Left ventricle myocardium inferior (tissue), 1 donor: ENCODE measurements at regions not wholly inside any gene's neighbourhood (a gene's known extent, or its start where the extent isn't known, plus 50 kb on each side); places are given as distances from the start of the nearest gene placed in this dataset.

ENCODE experiments used
- DNase-seq: peaks from one replicate; pipeline ENCODE4 v3.0.0-alpha.2; 2020
- H3K27ac ChIP-seq: fragments of 200-600 bp; replicated peaks from 2 replicates; pipeline ENCODE4 v1.8.0; 2021
- H3K27me3 ChIP-seq: fragments of 200-600 bp; 2 replicates; pipeline ENCODE4 v1.8.0; 2021; ENCODE audit warnings: low read depth
- H3K36me3 ChIP-seq: fragments of 200-600 bp; 2 replicates; pipeline ENCODE4 v1.8.0; 2021
- H3K4me1 ChIP-seq: fragments of 200-600 bp; 2 replicates; pipeline ENCODE4 v1.8.0; 2021
- H3K4me3 ChIP-seq: fragments of 200-600 bp; 2 replicates; pipeline ENCODE4 v1.8.0; 2021; ENCODE audit warnings: mild to moderate bottlenecking, moderate library complexity
- H3K9me3 ChIP-seq: fragments of 200-600 bp; replicated peaks from 2 replicates; pipeline ENCODE4 v1.8.0; 2021
- intact Hi-C: fragments of 100-400 bp; cut with micrococcal nuclease; formaldehyde crosslinking; loops from one replicate; pipeline ENCODE4 v1.11.0; 2022
- TF ChIP-seq, protein P1 (sequence below): fragments of 200-600 bp; IDR thresholded peaks from 2 replicates; pipeline ENCODE4 v1.8.0; 2021; ENCODE audit warnings: antibody characterized with exemption, mild to moderate bottlenecking, borderline replicate concordance
- donor health status: DM: no; HTN: yes; CAD: no; lungs with severe emphysema.

DNA sequence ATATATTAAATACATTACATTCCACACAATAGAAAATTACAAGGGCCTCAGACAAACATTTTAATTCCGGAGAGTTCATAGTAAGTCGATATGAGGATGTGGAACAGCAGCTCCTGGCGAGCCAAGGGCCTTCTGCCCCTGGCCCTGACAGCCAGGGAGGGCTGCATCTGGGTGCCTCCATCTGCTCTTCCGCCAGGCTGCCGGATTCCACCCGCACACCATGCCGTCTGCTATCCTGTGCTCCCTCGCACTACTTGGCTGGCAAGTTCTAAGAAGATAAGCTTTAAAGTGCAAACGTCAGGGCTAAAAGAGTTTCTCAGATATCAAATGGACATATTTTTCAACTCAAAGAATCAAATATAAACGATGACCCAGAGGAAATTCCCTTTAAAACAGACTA, 656.3 kb upstream of the NOX3 start:
- intact Hi-C loops = no loop called here
- Histone ChIP-seq H3K4me1 (no peaks in the 10 kb centered on the region), H3K27me3 (no peaks in the 10 kb centered on the region), H3K27ac (no peak overlapping the region), H3K9me3 (peaks cover 1% of the 10 kb centered on the region), H3K36me3 (no peaks in the 10 kb centered on the region), H3K4me3 (no peak overlapping the region)
- DNase-seq = no peak
- TF ChIP-seq, protein P1, sequence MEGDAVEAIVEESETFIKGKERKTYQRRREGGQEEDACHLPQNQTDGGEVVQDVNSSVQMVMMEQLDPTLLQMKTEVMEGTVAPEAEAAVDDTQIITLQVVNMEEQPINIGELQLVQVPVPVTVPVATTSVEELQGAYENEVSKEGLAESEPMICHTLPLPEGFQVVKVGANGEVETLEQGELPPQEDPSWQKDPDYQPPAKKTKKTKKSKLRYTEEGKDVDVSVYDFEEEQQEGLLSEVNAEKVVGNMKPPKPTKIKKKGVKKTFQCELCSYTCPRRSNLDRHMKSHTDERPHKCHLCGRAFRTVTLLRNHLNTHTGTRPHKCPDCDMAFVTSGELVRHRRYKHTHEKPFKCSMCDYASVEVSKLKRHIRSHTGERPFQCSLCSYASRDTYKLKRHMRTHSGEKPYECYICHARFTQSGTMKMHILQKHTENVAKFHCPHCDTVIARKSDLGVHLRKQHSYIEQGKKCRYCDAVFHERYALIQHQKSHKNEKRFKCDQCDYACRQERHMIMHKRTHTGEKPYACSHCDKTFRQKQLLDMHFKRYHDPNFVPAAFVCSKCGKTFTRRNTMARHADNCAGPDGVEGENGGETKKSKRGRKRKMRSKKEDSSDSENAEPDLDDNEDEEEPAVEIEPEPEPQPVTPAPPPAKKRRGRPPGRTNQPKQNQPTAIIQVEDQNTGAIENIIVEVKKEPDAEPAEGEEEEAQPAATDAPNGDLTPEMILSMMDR = no peak

DNA sequence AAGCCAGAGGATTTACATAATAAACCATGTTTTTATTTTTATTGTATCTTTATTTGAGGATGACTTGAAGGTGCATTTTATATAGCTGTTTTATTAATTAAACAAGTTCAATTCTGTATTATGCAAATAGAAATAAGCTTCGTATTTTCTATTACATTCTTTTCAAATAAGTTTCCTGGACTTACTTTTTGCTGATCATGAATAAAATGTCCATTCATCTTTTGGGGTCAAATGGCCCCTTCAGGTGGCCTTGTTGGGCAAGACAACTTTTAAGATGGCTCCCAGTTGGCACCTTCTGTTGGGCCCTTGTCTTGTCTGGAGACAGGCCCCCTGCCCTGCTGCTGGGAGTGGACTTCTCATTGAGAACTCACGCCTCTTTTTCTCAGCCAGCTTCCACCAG, 654.6 kb upstream of the NOX3 start:
- no peak overlapping the region for H3K4me3 ChIP-seq
- H3K27me3 ChIP-seq = peaks cover 1% of the 10 kb centered on the region
- no peaks in the 10 kb centered on the region for H3K4me1 ChIP-seq
- TF ChIP-seq, protein P1 = no peak
- H3K9me3 ChIP-seq = no peaks in the 10 kb centered on the region
- H3K27ac ChIP-seq = no peak overlapping the region
- no peaks in the 10 kb centered on the region for H3K36me3 ChIP-seq
- intact Hi-C loops = no loop called here
- no peak for DNase-seq

DNA sequence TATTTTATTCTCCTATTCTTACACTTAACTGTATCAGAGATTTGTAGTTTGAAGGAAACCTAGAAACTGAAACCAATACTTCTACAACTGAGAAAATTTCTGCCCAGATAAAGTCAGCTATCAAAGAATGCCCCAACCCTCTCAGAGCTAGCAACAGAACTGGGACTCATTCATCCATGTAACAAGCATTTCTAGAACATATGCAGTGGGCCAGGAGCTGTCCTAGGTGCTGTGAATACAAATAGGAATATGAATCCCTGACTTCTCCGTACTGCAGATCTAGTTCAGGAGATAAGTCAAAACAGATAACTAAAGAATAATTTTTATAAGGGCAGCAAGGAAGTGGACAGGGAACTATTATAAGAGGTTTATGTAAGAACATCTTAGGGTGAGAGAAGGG, 654.1 kb upstream of the NOX3 start:
- Histone ChIP-seq H3K27me3 (peaks cover 4% of the 10 kb centered on the region), H3K36me3 (no peaks in the 10 kb centered on the region), H3K27ac (no peak overlapping the region), H3K4me3 (no peak overlapping the region), H3K4me1 (no peaks in the 10 kb centered on the region), H3K9me3 (no peaks in the 10 kb centered on the region)
- DNase-seq = no peak
- intact Hi-C loops = no loop called here
- TF ChIP-seq, protein P1 = no peak

DNA sequence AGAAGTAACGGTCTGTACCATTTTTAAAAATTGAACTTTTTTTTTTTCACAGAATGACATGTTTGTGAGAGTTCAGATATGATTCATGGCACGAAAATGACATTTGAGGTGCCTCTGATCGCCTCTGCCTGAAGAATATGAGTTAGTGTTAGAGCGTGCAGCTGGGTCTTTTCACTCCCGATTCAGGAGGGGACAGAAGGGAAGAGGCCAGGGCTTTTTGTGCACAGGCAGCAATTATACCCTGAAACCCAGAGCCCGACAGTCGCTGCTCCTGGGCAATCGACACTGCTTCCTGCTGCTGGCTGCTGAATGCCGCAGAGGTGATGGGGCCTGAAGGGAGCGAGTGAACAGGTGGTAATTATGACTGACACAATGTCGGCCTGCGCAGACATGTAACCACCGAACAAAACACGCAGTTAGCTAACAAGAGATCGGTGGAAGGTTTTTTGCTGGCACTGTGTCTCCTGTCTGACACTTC, 652.0 kb upstream of the NOX3 start:
- Histone ChIP-seq H3K9me3 (no peaks in the 10 kb centered on the region), H3K36me3 (no peaks in the 10 kb centered on the region), H3K4me1 (no peaks in the 10 kb centered on the region), H3K27me3 (peaks cover 4% of the 10 kb centered on the region), H3K27ac (no peak overlapping the region), H3K4me3 (no peak overlapping the region)
- TF ChIP-seq, protein P1 = no peak
- DNase-seq = no peak
- intact Hi-C loops = no loop called here

DNA sequence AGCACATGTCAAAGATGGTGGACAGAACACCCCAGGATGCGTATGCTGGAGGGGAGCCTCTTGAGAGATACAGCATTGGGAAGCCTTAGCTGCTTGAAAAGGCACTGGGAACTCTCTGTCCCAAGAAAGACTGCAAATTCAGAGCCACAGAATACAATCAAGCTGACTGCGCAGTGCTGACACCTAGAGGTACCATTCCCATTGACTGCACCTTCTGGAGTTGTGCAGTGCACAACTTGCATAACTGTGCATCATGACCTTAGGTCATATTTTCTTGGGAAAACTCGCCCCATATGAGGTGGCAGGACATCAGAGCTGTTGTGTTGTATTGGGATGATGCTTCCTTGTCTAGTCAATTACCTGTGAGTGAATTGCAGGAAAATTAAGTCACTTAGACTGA, 646.5 kb upstream of the NOX3 start:
- peaks cover 4% of the 10 kb centered on the region for H3K27me3 ChIP-seq
- TF ChIP-seq, protein P1 = peak; percentile 26
- no peaks in the 10 kb centered on the region for H3K36me3 ChIP-seq
- H3K4me3 ChIP-seq = no peak overlapping the region
- intact Hi-C loops = no loop called here
- H3K4me1 ChIP-seq = no peaks in the 10 kb centered on the region
- no peaks in the 10 kb centered on the region for H3K9me3 ChIP-seq
- no peak for DNase-seq
- H3K27ac ChIP-seq = no peak overlapping the region

DNA sequence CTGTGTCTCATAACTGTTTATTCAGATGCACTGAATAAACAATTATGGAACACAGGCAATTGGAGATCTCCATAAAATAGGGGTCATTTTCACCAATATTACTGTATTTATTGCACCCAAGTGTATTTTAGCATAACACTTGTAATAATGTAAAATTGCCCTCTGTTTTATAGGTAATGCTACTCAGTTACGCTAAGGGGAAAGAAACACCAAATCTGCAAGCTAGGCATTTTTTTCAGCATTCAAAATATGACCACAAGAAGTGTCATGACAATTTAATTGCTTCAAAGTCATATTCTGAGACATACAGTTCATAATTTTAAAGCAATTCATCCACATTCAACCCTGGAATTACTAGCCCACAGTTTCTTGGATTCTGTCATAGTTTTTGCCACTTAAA, 643.2 kb upstream of the NOX3 start:
- intact Hi-C loops = no loop called here
- DNase-seq = no peak
- Histone ChIP-seq H3K27ac (no peak overlapping the region), H3K36me3 (no peaks in the 10 kb centered on the region), H3K27me3 (no peaks in the 10 kb centered on the region), H3K4me3 (no peak overlapping the region), H3K4me1 (no peaks in the 10 kb centered on the region), H3K9me3 (no peaks in the 10 kb centered on the region)
- TF ChIP-seq, protein P1 = no peak
